GM21515 (cell line): ENCODE measurements at regions not wholly inside any gene's neighbourhood (a gene's known extent, or its start where the extent isn't known, plus 50 kb on each side); places are given as distances from the start of the nearest gene placed in this dataset.

Source experiments
- ATAC-seq: cut with Tn5 transposase; IDR thresholded peaks from one replicate; pipeline ENCODE4 v1.9.1; 2021; ENCODE audit not compliant: unreplicated experiment

DNA sequence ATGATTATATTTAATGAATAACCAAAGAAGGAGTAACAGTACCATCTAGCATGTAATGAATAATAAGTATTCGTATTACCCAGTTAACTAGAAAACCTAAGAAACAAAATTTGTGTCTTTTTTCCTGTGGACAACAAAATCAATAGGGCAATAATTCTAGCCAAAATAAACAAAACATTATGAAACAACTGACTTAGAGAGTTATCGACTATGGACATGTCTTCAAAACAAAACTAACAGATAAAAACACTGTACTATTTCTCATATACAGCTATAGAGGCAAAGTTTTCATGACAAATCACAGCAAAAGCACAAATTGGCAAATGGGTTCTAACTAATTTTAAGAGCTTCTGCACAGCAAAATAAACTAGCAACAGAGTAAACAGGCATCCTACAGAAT lies 224.1 kb downstream of the ALX1 start:
- ATAC-seq: no peak

DNA sequence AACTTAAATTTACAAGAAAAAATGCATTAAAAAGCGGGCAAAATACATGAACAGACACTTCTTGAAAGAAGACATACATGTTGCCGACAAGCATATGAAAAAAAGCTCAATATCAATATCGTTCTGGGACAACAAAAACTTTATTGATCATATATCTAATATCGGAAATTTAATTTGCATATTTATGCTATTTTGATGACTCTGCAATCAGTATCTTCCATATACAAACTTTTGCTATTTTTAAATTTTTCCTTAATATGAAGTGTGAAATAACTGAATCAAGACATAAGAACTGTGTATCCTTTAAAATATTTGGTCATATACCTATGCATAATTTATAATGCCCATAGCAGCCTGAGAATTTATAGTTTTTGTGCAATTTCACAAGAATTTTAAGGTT lies 224.6 kb downstream of the ALX1 start:
- no peak for ATAC-seq

DNA sequence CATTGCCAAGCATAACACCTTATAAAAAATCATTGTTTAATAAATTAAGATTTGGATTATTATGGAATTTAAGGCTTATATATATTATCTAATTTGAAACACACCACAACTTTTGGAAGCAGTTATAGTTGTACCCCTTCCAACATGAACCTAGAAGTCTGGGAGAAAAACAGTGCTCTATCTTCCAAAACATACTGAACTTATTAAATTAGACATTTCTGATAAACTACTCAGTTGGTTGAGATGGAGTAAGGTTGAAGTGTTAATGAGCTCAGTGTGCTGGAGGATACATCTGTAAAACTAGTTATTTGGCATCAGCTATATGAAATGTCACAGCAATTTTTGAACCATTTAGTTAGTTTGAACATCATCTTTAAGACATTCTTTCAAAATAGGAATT lies 227.4 kb downstream of the ALX1 start:
- ATAC-seq: no peak

DNA sequence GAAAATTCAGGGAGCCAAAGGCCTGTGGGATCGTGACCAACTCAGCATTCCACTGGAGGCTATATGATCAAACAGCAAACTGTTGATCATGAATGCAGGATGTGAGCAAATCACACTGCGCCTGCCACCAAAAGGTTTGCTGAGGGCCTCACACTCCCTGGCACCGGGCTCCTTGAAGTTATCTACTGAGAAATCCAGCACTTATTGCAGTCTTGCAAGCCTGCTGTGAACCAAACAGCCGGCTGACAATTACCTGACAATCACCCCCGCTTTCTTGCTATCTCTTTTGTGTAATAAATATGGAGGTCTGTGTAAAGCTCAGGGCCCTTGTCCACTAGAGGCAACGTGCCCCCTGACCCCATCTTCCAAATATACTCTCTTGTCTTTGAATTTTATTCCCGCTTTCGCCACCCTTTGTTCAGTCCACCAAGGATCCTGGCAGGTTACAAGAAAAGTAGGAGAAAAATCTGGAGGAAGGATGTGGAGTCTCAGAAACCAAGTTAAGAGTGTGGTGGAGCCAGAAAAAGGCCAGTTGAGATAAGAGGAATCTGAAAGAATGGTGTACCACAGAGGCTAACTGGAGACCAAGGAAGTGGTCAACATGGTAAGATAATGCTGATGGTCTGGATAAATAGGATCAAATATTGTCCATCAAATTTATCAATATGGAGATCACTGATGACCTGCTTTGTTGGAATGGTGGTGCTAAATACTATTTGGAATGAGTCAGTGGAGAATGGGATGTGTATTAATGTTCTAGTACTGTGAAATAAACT lies 229.2 kb downstream of the ALX1 start:
- ATAC-seq: peak; percentile 17

DNA sequence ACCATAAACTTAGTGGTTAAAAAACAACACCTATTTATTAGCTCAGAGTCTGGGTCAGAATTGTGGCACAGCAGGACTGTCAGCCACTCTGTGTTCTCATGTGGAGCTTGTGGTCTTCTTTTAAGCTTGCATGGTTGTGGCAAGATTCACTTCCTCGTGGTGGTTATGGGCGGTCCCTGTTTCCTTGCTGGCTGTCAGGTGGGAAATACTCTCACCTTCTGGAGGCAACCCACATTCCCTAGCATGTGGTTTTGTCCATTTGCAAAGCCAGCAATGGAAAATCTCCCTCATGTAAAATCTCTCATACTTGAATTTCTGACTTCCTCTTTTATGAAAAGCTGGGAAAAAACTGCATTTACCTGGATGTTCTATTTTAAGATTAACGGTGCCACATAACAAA lies 229.8 kb downstream of the ALX1 start:
- ATAC-seq: peak; percentile 95

DNA sequence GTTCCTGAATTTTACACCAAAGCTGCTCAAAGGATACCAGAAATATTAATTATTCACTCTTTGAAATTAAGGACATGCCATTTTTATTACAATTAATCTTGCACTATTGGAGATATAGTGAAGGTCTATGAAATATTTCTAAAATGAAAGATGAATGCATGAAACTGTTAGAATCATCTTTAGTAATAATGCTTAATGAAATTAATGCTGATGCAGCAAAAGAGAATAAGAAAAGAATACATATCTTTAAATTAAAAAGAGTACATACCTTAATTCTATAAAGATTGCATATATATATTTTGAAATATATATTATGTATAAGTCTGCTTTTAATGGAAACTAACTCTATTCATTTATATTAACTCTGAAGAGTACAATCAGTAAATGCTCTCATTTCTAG lies 236.0 kb downstream of the ALX1 start:
- no peak for ATAC-seq

DNA sequence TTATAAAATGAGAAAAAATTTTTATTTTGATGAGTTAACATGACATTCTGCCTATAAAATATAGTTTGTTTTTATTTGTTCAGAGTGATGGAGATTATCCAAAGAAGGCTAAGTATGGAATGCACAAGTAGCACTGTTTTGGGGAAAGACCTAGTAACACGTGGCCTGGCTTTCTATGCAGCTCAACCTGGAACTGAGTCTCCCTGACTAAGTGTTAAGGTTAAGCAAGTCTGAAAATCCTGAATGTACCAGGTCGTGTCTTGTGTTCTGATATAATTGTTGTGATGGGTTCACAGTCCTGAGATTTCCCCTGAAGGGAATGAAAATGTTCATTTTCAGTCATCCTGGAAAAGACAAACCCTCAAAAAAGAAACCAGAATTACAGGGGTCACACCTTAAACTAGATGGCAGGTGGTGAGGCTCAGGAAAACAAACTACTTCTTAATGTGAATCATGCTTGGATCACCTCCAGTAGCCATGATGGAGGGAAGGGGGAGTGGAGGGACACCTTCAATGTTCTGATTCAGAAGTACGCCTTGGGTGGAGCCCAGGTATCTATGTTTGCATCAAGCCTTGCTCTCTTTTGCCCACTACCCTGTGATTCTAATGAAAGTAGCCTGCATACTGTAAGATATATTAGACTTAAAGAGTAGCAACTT lies 236.8 kb downstream of the ALX1 start:
- ATAC-seq: no peak

DNA sequence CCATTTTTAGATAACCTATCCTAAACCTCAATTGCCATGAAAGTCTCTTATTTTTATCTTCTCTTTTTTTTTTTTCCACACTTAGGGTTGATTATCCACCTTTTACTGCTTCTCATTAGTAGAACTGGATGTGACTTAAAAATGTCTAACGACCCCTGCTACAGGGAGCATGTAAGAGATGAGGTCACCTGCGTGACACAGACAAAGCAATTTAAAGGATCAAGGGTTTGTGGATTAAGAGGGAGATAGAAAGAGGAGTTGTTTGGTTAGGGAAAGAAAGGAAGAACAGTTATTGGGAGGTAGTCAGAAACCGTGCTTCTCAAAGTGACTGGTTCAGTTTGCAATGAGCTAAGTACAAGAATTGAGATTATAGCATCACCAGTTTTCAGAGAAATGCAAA lies 239.1 kb downstream of the ALX1 start:
- no peak for ATAC-seq

DNA sequence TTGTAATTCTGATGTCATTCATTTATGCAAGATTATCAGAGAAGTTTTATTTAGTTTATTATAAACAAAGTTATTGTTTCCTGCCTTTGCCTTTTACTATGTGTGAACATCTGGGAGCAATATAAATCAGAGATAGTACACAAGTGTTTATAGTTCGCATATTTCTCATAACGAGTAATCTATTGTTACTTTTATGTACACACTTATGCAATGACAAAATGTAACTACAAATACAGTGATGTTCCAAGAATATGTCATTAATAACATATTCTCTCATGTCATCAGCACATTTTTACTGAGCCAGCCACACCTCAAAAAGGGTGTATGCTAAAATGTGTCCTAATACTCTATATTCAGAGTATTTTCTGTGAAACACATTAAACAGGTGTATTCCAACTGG lies 243.2 kb downstream of the ALX1 start:
- ATAC-seq: no peak

DNA sequence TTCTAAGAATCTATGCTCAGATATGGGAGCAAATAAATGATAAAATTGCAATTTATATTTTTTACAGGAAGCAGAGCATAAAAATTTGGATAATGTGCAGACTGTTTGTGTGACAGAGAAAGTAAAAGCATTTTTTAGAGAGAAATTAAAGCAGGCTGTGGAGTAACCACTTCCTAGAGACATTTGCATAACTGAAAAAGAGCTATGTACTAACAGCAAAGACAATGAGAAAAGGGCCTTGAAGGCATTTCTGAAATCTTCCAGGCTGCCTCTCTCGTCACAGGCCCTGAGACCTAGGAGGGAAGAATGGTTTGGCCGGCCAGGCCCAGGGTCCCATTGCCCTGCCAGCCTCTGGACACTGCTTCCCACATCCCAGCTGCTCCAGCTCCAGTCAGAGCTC lies 247.2 kb downstream of the ALX1 start:
- ATAC-seq: peak; percentile 90

DNA sequence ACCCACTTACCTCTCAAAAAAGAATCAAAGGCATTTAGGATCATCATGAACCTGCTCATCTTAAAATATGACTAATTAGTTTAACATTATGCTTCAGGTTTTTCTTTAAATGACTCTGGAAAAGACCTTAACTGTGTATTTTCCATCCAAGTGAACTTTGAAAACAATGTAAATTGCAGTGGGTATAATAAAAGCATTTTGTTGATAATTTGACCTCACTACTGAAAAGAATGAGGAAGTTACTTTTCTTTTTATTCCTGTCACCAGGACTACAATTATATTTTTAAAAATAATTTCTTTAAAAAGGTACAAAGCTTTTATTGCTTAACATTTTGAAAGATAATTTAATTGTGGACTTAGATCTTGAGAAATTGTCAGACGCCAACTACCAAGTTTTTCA lies 249.9 kb downstream of the ALX1 start:
- no peak for ATAC-seq

DNA sequence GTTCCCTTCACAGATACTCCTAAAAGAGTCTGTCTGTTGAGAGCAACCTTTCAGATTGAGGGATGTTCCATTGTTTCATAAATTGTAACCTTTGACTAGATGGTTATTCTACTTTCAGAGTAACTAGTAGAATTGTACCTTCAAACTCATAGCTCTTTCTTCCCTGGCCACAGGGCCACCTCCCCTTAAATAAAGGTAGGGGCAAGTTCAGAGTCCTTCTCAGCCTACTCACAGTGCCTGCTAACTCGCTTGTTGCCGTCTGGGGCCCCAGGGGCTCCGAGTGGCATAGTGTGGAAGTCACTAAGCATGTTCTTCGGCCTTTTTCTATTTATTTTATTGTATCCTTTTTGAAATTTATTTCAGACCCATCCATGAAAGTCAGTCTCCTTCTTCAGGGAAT lies 250.4 kb downstream of the ALX1 start:
- no peak for ATAC-seq

DNA sequence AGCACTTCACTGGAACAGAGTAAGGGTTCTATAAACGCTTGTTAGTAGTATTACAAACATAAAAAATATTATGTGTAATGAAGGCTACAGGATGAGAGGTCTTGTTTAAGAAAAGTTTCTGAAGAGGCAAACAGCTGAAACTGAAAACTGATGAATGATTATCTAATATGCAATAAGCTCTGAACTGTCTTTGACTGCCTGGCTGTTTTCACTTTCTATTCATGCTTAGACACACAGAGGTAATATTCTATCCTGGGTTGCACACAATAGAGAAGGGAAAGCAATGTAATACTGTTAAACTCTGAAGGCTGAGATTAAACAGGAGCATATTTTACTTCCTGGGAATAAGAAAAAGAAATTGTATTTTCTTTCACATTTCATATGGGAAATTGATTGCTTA lies 251.3 kb downstream of the ALX1 start:
- ATAC-seq: peak; percentile 87

DNA sequence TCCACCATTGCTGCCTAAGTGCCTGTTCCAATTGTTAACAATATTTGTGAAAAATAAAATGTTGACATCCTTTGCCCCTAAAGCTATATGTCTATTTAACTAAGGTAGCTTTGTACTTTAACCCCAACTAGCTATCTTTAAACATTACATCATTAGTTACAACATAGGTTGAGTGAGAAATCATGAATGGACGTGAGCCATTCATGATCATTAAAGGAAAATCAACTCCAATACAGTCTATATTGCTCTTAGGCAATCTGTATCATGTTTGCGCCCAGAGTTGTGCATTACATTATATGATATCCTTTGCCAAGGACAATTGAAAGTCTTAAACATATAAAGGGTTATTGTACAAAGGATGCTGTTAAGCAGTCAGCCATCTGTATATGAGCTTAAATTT lies 269.6 kb downstream of the ALX1 start:
- ATAC-seq: no peak

DNA sequence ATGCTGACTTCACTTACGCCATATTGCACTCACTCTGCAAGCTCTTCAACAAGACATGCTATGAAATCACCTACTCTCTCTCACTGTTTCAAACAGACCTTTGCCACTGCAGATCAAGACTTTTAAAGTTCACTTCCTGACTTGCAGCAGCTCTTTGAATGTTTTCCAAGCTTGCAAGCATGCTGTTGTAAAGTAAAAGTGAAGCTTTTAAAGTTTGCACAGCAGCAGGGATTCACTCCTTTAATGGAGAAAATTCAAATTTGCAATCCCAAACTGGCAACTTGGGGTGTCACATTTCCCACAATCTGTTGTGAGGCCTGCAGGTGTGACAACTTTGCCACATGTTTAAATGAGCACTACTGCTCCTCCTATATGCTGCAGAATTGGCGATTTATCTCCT lies 270.9 kb downstream of the ALX1 start:
- no peak for ATAC-seq

DNA sequence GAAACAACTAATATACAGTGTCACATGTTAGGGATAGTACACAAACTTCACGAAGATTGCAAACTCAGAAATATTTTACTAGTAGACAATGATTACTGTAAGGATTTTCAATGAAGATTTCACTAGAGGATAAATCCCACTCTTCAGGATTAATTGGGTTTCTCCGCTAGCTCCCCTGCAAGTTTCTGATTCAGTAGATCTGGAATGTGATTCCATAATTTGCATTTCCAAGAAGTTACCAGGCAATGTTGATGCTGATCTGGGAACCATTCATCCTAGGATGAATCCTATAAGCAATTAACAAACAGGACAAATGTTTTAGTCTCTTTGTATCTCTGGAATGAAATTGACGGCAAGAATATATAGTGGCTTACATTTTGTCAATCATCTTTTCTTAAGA lies 272.4 kb downstream of the ALX1 start:
- ATAC-seq: no peak

DNA sequence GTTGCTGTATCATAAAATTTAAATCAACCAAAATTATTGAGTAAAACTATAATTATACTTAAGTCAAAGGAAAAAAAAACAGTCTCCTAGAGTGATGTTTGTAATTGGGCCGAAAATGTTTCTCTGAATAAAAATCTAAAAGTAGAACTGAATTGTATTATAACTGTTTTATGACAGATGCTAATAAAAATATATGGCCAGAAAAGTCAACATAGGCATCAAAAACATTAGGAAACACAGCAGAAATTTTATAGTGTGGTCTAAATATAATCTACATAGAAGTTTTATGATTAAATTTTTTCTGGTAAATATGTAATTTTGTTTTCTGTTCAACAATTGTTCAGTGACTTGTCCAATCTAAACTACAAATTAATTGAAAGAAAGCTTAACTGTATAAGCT lies 277.8 kb downstream of the ALX1 start:
- no peak for ATAC-seq

DNA sequence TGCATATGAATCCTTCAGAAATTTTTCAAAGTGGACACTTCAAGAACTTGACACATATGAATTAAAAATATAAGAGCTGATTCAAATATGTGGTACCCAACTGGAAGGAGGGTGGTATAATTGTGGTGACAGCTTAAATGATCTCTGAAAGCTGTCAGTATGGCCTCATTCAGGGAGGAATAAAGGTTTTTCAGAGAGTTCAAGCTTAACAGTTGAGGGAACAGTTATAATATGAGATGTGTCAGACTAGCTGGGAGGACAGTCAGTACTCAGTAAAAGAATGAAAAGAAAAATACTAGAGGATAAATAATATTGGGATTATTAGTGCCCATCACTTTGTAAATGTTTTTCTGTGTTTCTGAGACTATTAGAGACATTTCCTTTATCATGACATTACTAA lies 277.5 kb downstream of the RASSF9 start:
- no peak for ATAC-seq

DNA sequence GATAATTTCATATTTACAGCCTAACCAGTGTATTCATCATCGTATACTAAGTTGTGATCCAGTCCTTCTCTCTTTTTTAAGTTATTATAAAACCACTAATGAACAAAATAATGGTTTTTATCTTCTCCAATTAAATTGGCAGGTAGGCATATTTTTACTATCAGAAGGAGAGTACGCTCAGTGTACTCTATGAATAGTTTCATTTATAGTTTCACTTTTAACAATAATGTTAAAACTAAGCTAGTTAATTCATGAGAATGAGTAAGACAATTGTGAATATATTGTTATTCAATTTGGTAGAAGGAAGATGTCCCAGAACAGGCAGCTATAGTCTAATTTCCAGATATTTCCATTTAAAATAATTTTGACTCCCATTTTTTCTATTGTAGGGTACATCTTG lies 277.1 kb downstream of the RASSF9 start:
- ATAC-seq: no peak

DNA sequence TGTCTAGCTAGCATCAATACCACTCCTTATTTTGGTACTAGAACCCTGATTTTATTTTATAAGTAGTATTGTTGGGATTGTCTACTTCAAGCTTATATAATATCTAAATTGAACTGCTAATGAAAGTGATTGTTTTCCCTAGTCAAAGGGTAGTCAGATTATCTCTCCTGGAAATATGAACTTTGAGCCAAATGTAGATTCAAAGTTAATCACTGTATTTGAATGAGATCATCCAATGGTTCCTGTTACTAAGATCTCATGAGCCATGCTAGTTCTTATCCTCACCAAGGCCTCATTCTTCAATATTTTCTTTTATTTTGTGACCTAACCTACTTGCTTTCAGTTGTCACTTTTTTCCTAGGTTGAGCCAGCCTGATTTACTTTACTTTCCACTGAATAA lies 276.7 kb downstream of the RASSF9 start:
- no peak for ATAC-seq

DNA sequence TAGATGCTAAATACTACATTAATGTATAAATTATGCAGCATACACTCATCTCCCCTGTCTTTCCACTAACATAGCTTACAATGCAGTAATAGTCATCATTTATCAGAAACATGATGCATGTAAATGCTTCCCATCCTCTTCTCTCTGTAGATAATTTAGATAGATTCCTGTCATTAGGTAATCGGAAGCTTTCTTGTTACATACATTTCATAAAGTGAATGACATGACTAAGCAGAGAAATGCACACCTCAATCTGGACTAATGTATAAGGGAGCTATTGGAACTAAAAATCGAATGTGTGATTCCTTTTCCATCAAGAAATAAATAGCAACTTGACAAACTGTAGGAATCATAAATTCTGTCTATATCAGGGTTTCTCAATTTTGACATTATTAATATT lies 273.4 kb downstream of the RASSF9 start:
- no peak for ATAC-seq

DNA sequence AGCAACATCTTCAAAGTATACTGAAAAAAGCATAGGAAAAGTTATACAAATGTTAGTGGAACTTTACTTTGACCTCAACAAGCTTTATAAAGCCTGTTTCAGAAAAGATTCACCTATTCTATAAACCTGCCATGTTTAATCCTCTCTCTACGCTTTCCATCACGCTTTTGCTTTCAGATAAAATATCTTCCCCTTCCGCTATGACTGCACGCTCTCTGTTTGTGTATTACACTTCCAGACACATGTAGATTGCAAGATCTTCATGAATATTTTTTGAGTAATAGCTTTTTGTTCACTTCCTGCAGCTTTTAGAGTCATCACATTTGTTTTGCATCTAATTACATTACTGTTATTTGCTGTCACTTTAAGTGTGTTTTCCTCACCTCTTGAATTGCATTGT lies 271.4 kb downstream of the RASSF9 start:
- no peak for ATAC-seq
